ENCODE measurements at regions not wholly inside any gene's neighbourhood (a gene's known extent, or its start where the extent isn't known, plus 50 kb on each side); places are given as distances from the start of the nearest gene placed in this dataset.

DNA sequence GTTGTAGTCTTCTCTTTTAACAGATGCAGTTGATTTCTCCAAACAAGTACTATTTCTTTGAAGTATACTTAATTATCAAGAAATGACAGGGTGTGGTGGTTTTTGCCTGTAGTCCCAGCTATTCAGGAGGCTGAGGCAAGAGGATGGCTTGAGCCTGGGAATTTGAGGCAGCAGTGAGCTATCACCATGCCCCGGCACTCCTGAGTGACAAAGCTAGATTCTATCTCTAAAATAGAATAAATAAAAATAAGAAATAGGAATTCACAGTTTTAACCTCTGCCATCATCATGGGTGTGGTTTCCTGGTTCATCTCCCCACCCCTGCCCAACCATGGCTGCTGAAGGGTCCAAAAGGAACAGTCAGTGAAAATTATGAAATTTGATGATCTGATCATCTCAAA is 290.2 kb upstream of the FLRT2 start:
- H3K4me3 ChIP-seq (ENCODE audit: low read depth, low read length): no peak overlapping the region
- H3K4me1 ChIP-seq: no peaks in the 10 kb centered on the region
- no peak overlapping the region for H2AFZ ChIP-seq
- H3K4me2 ChIP-seq (ENCODE audit: low read length): no peak overlapping the region
- H3K9ac ChIP-seq: no peak overlapping the region
- no peaks in the 10 kb centered on the region for H3K27me3 ChIP-seq (ENCODE audit: control insufficient read depth, insufficient read depth, low read length)
- TF ChIP-seq, protein P1, sequence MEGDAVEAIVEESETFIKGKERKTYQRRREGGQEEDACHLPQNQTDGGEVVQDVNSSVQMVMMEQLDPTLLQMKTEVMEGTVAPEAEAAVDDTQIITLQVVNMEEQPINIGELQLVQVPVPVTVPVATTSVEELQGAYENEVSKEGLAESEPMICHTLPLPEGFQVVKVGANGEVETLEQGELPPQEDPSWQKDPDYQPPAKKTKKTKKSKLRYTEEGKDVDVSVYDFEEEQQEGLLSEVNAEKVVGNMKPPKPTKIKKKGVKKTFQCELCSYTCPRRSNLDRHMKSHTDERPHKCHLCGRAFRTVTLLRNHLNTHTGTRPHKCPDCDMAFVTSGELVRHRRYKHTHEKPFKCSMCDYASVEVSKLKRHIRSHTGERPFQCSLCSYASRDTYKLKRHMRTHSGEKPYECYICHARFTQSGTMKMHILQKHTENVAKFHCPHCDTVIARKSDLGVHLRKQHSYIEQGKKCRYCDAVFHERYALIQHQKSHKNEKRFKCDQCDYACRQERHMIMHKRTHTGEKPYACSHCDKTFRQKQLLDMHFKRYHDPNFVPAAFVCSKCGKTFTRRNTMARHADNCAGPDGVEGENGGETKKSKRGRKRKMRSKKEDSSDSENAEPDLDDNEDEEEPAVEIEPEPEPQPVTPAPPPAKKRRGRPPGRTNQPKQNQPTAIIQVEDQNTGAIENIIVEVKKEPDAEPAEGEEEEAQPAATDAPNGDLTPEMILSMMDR (IDR thresholded peaks at IDR 0.05): no peak
- H3K36me3 ChIP-seq (ENCODE audit: control insufficient read depth, insufficient read depth, low read length): no peaks in the 10 kb centered on the region
- H3K27ac ChIP-seq: no peak overlapping the region
- H3K9me3 ChIP-seq (ENCODE audit: control insufficient read depth, low read length): no peaks in the 10 kb centered on the region
- H3K79me2 ChIP-seq: no peaks in the 10 kb centered on the region

- TF ChIP-seq, protein P1 (IDR thresholded peaks at IDR 0.05): no peak
- H3K27me3 ChIP-seq (ENCODE audit: control insufficient read depth, insufficient read depth, low read length): no peaks in the 10 kb centered on the region
- H3K9me3 ChIP-seq (ENCODE audit: control insufficient read depth, low read length): no peaks in the 10 kb centered on the region
- H3K9ac ChIP-seq: no peak overlapping the region
- H3K4me3 ChIP-seq (ENCODE audit: low read depth, low read length): no peak overlapping the region
- H3K36me3 ChIP-seq (ENCODE audit: control insufficient read depth, insufficient read depth, low read length): no peaks in the 10 kb centered on the region
- H2AFZ ChIP-seq: no peak overlapping the region
- no peaks in the 10 kb centered on the region for H3K4me1 ChIP-seq
- no peak overlapping the region for H3K27ac ChIP-seq
- no peaks in the 10 kb centered on the region for H3K79me2 ChIP-seq
- peak overlapping the region; percentile 45 for H3K4me2 ChIP-seq (ENCODE audit: low read length)
Measured at GRCh38 chr14:85241022-85241855, 288.7 kb upstream of the FLRT2 start.

GRCh38 chr14:85242666-85243065 is 287.3 kb upstream of the FLRT2 start:
- Histone ChIP-seq H3K4me2 (ENCODE audit: low read length) (no peak overlapping the region), H3K4me1 (no peaks in the 10 kb centered on the region), H3K36me3 (ENCODE audit: control insufficient read depth, insufficient read depth, low read length) (no peaks in the 10 kb centered on the region), H3K4me3 (ENCODE audit: low read depth, low read length) (no peak overlapping the region), H3K9me3 (ENCODE audit: control insufficient read depth, low read length) (no peaks in the 10 kb centered on the region), H3K27ac (no peak overlapping the region), H3K79me2 (no peaks in the 10 kb centered on the region), H2AFZ (no peak overlapping the region), H3K27me3 (ENCODE audit: control insufficient read depth, insufficient read depth, low read length) (no peaks in the 10 kb centered on the region), H3K9ac (no peak overlapping the region)
- TF ChIP-seq, protein P1 (IDR thresholded peaks at IDR 0.05): no peak

GRCh38 chr14:85243321-85243720 is 286.6 kb upstream of the FLRT2 start:
- H3K9me3 ChIP-seq (ENCODE audit: control insufficient read depth, low read length): no peaks in the 10 kb centered on the region
- H3K27ac ChIP-seq: no peak overlapping the region
- no peak overlapping the region for H3K9ac ChIP-seq
- no peak overlapping the region for H3K4me2 ChIP-seq (ENCODE audit: low read length)
- H2AFZ ChIP-seq: no peak overlapping the region
- no peaks in the 10 kb centered on the region for H3K36me3 ChIP-seq (ENCODE audit: control insufficient read depth, insufficient read depth, low read length)
- TF ChIP-seq, protein P1 (IDR thresholded peaks at IDR 0.05): no peak
- H3K4me1 ChIP-seq: no peaks in the 10 kb centered on the region
- H3K79me2 ChIP-seq: no peaks in the 10 kb centered on the region
- no peaks in the 10 kb centered on the region for H3K27me3 ChIP-seq (ENCODE audit: control insufficient read depth, insufficient read depth, low read length)
- no peak overlapping the region for H3K4me3 ChIP-seq (ENCODE audit: low read depth, low read length)

DNA sequence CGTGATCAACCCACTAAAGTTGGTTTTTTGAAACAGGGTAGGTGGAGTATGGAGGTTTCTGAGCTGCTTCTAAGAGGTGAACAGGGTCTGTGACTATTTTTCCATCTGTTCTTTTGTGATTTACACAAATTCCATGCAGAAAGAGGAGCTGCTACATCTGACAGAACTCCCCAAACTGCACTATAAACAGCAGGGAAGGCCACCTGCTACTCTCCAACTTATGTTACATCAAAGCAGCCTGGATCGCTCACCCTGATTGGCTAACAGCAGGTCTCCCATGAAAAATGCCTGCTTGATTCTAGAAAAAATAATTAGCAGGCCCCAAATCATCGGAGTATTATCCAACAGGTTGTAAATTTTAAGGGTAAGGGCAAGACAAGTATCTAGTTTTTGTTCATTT is 282.9 kb upstream of the FLRT2 start:
- no peaks in the 10 kb centered on the region for H3K27me3 ChIP-seq (ENCODE audit: control insufficient read depth, insufficient read depth, low read length)

More for the DNA sequence above, 282.9 kb upstream of the FLRT2 start:
- H3K27ac ChIP-seq: no peak overlapping the region
- no peaks in the 10 kb centered on the region for H3K36me3 ChIP-seq (ENCODE audit: control insufficient read depth, insufficient read depth, low read length)
- H3K4me2 ChIP-seq (ENCODE audit: low read length): no peak overlapping the region
- H3K4me1 ChIP-seq: no peaks in the 10 kb centered on the region
- H3K79me2 ChIP-seq: no peaks in the 10 kb centered on the region
- H3K9me3 ChIP-seq (ENCODE audit: control insufficient read depth, low read length): no peaks in the 10 kb centered on the region
- TF ChIP-seq, protein P1 (IDR thresholded peaks at IDR 0.05): no peak
- no peak overlapping the region for H3K9ac ChIP-seq
- no peak overlapping the region for H3K4me3 ChIP-seq (ENCODE audit: low read depth, low read length)
- H2AFZ ChIP-seq: no peak overlapping the region
